IMR-90 (cell line): ENCODE measurements at regions not wholly inside any gene's neighbourhood (a gene's known extent, or its start where the extent isn't known, plus 50 kb on each side); places are given as distances from the start of the nearest gene placed in this dataset.

Experiments used
- ATAC-seq: fragments of 200-7000 bp; cut with Tn5 transposase; 2 replicates; pipeline ENCODE4 v1.9.1; 2020; ENCODE audit warnings: low read depth, mild to moderate bottlenecking, moderate library complexity
- BruUV-seq: library from RNA; stranded (reverse); fragments of 400-500 nt; replicated peaks from 2 replicates; lab custom pipeline; 2021; lab: Mats Ljungman, UMichigan
- CTCF ChIA-PET: fragments of 300-600 bp; formaldehyde crosslinking; extraction: SDS; loops from one replicate; lab custom pipeline; 2021; ENCODE audit warnings: antibody characterized with exemption; lab: Yijun Ruan, JAX
- POLR2A ChIA-PET: fragments of 300-600 bp; sonication (Branson Sonifier 250); formaldehyde crosslinking; loops from one replicate; lab custom pipeline; 2022; ENCODE audit warnings: antibody characterized with exemption; ENCODE audit not compliant: unreplicated experiment; lab: Charles Lee
- DNase-seq: peaks from one replicate; pipeline ENCODE4 v3.0.0; 2013
- H2AFZ ChIP-seq: replicated peaks from 2 replicates; pipeline ENCODE3; 2013; ENCODE audit warnings: low read length, mild to moderate bottlenecking; ENCODE audit not compliant: poor library complexity
- H2AK5ac ChIP-seq: 2 replicates; pipeline ENCODE4 v1.6.1; 2013; ENCODE audit warnings: low read depth, low read length, inconsistent platforms
- H2AK9ac ChIP-seq: replicated peaks from 2 replicates; pipeline ENCODE3; 2013; ENCODE audit warnings: mild to moderate bottlenecking, low read depth, low read length, moderate library complexity; ENCODE audit not compliant: poor library complexity
- H2BK120ac ChIP-seq: 2 replicates; pipeline ENCODE4 v1.6.1; 2013; ENCODE audit warnings: low read depth, low read length, inconsistent platforms
- H2BK15ac ChIP-seq: 3 replicates; pipeline ENCODE4 v1.6.1; 2013; ENCODE audit warnings: low read depth, low read length, inconsistent platforms
- H2BK20ac ChIP-seq: 2 replicates; pipeline ENCODE4 v1.6.1; 2013; ENCODE audit warnings: low read depth, mild to moderate bottlenecking, inconsistent platforms, low read length, moderate library complexity
- H2BK5ac ChIP-seq: 2 replicates; pipeline ENCODE4 v1.6.1; 2013; ENCODE audit warnings: mild to moderate bottlenecking, low read depth, low read length, inconsistent platforms; ENCODE audit not compliant: poor library complexity, severe bottlenecking
- H3K14ac ChIP-seq: replicated peaks from 2 replicates; pipeline ENCODE4 v1.6.1; 2013; ENCODE audit warnings: low read depth, low read length, inconsistent platforms
- H3K18ac ChIP-seq: 2 replicates; pipeline ENCODE4 v1.6.1; 2013; ENCODE audit warnings: low read depth, low read length, control low read depth
- H3K23ac ChIP-seq: 2 replicates; pipeline ENCODE4 v1.6.1; 2013; ENCODE audit warnings: low read depth, low read length, inconsistent platforms
- H3K27ac ChIP-seq: 2 replicates; pipeline ENCODE4 v1.5.1; 2013; ENCODE audit warnings: mild to moderate bottlenecking, control low read depth, low read length; ENCODE audit not compliant: insufficient read depth
- H3K27me3 ChIP-seq: 2 replicates; pipeline ENCODE4 v1.6.1; 2013; ENCODE audit warnings: low read length; ENCODE audit not compliant: control insufficient read depth, insufficient read depth
- H3K36me3 ChIP-seq: 2 replicates; pipeline ENCODE4 v1.6.1; 2013; ENCODE audit warnings: low read length, mixed read lengths; ENCODE audit not compliant: control insufficient read depth, insufficient read depth
- H3K4ac ChIP-seq: 2 replicates; pipeline ENCODE4 v1.6.1; 2013; ENCODE audit warnings: low read depth, low read length, inconsistent platforms
- H3K4me1 ChIP-seq: 2 replicates; pipeline ENCODE4 v1.6.1; 2013; ENCODE audit warnings: low read length, mixed read lengths; ENCODE audit not compliant: control insufficient read depth, insufficient read depth
- H3K4me2 ChIP-seq: 2 replicates; pipeline ENCODE4 v1.6.1; 2013; ENCODE audit warnings: low read depth, mild to moderate bottlenecking, control low read depth, low read length, moderate library complexity
- H3K4me3 ChIP-seq: 2 replicates; pipeline ENCODE4 v1.5.1; 2013; ENCODE audit warnings: low read depth, mild to moderate bottlenecking, control low read depth, low read length, moderate library complexity; ENCODE audit not compliant: insufficient read depth
- H3K56ac ChIP-seq: 2 replicates; pipeline ENCODE4 v1.6.1; 2013; ENCODE audit warnings: low read length, inconsistent platforms; ENCODE audit not compliant: insufficient read depth; ENCODE audit errors: extremely low read depth
- H3K79me1 ChIP-seq, 2 experiments: 2 replicates each; pipeline ENCODE4 v1.6.1; 2013; ENCODE audit warnings: low read length in 2 of 2, inconsistent platforms in 1 of 2, low read depth in 1 of 2
- H3K9ac ChIP-seq: 2 replicates; pipeline ENCODE4 v1.6.1; 2013; ENCODE audit warnings: low read depth, low read length, control low read depth
- H3K9me1 ChIP-seq: 2 replicates; pipeline ENCODE4 v1.6.1; 2013; ENCODE audit warnings: low read length, inconsistent platforms; ENCODE audit not compliant: insufficient read depth
- H3K9me3 ChIP-seq: 2 replicates; pipeline ENCODE4 v1.6.1; 2013; ENCODE audit warnings: low read length; ENCODE audit not compliant: control insufficient read depth, insufficient read depth
- H4K20me1 ChIP-seq: 2 replicates; pipeline ENCODE4 v1.6.1; 2013; ENCODE audit warnings: low read length, inconsistent platforms; ENCODE audit not compliant: insufficient read depth
- H4K5ac ChIP-seq: 2 replicates; pipeline ENCODE4 v1.6.1; 2013; ENCODE audit warnings: mild to moderate bottlenecking, low read depth, low read length, control low read depth
- H4K8ac ChIP-seq, 2 experiments: 2 replicates each; pipeline ENCODE4 v1.6.1; 2013; ENCODE audit warnings: low read depth in 2 of 2, low read length in 2 of 2, control low read depth in 1 of 2, inconsistent platforms in 1 of 2
- H4K91ac ChIP-seq: 2 replicates; pipeline ENCODE4 v1.6.1; 2013; ENCODE audit warnings: low read depth, low read length, inconsistent platforms; ENCODE audit not compliant: insufficient read depth
- BHLHE40 ChIP-seq: fragments of 150-350 bp; IDR thresholded peaks from 2 replicates; pipeline ENCODE4 v1.6.1; 2016; ENCODE audit warnings: mild to moderate bottlenecking, low read depth, low read length
- CEBPB ChIP-seq: IDR thresholded peaks from 2 replicates; pipeline ENCODE4 v1.6.1; 2012; ENCODE audit warnings: low read depth, low read length, improper control_type of control experiment
- CHD1 ChIP-seq: IDR thresholded peaks from 2 replicates; pipeline ENCODE4 v1.6.1; 2012; ENCODE audit warnings: low read depth, low read length, improper control_type of control experiment
- FOS ChIP-seq: fragments of 150-350 bp; IDR thresholded peaks from 2 replicates; pipeline ENCODE4 v1.6.1; 2016; ENCODE audit warnings: low read depth, low read length
- MAFK ChIP-seq: IDR thresholded peaks from 2 replicates; pipeline ENCODE4 v1.6.1; 2012; ENCODE audit warnings: low read depth, low read length, improper control_type of control experiment
- MAZ ChIP-seq: IDR thresholded peaks from 2 replicates; pipeline ENCODE4 v1.6.1; 2012; ENCODE audit warnings: low read depth, mild to moderate bottlenecking, low read length, improper control_type of control experiment, moderate library complexity, borderline replicate concordance
- MXI1 ChIP-seq: IDR thresholded peaks from 2 replicates; pipeline ENCODE4 v1.6.1; 2012; ENCODE audit warnings: low read depth, mild to moderate bottlenecking, low read length, moderate library complexity, borderline replicate concordance
- NFE2L2 ChIP-seq: fragments of 150-350 bp; IDR thresholded peaks from 2 replicates; pipeline ENCODE4 v1.6.1; 2016; ENCODE audit warnings: low read depth, mild to moderate bottlenecking, low read length
- POLR2A ChIP-seq: IDR thresholded peaks from 2 replicates; pipeline ENCODE4 v1.6.1; 2012; ENCODE audit warnings: mild to moderate bottlenecking, low read depth, low read length
- RAD21 ChIP-seq: IDR thresholded peaks from 2 replicates; pipeline ENCODE4 v1.6.1; 2012; ENCODE audit warnings: low read length, improper control_type of control experiment
- RCOR1 ChIP-seq: IDR thresholded peaks from 2 replicates; pipeline ENCODE4 v1.6.1; 2012; ENCODE audit warnings: mild to moderate bottlenecking, low read length, improper control_type of control experiment; ENCODE audit not compliant: insufficient replicate concordance
- RFX5 ChIP-seq: IDR thresholded peaks from 2 replicates; pipeline ENCODE4 v1.8.0; 2012; ENCODE audit warnings: low read depth, mild to moderate bottlenecking, low read length, moderate library complexity
- SMC3 ChIP-seq: fragments of 150-350 bp; IDR thresholded peaks from 2 replicates; pipeline ENCODE4 v1.6.1; 2016; ENCODE audit warnings: low read depth, mild to moderate bottlenecking, antibody characterized with exemption, low read length, moderate library complexity
- WGBS, 2 experiments: methylation state at CpG; one replicate each; pipeline versions ENCODE4 v1.1.5 to v1.1.7; 2013; ENCODE audit warnings: missing lambda C conversion rate in 2 of 2; ENCODE audit not compliant: insufficient read length in 1 of 2; ENCODE audit errors: extremely low coverage in 2 of 2; 5-methylcytosine and 5-hydroxymethylcytosine counted together
- dilution Hi-C: fragments of 300-500 bp; cut with HindIII; formaldehyde crosslinking; loops from one replicate; pipeline ENCODE4 v1.14.3; 2018; ENCODE audit warnings: low sequenced_read_pairs; ENCODE audit not compliant: unreplicated experiment
- in situ Hi-C: fragments of 300-500 bp; cut with MboI; formaldehyde crosslinking; loops from 3 replicates; pipeline ENCODE4 v1.14.3; 2019; ENCODE audit warnings: low sequenced_read_pairs, inconsistent platforms, mixed read lengths
- intact Hi-C: fragments of 100-400 bp; cut with micrococcal nuclease; formaldehyde crosslinking; loops from 2 replicates; pipeline ENCODE4 v1.10.0; 2022
- TF ChIP-seq, protein P1 (sequence below): fragments of 150-350 bp; IDR thresholded peaks from 2 replicates; pipeline ENCODE4 v1.6.1; 2017; ENCODE audit warnings: mild to moderate bottlenecking, antibody characterized with exemption, low read length, low read depth
- TF ChIP-seq, protein P2 (sequence below): conservative IDR thresholded peaks from 2 replicates; pipeline ENCODE4 v1.5.1; 2012; ENCODE audit warnings: mild to moderate bottlenecking, low read depth, low read length, improper control_type of control experiment
- TF ChIP-seq, protein P3 (sequence below): fragments of 150-350 bp; IDR thresholded peaks from 2 replicates; pipeline ENCODE4 v1.6.1; 2016; ENCODE audit warnings: low read depth, mild to moderate bottlenecking, low read length, moderate library complexity, borderline replicate concordance

DNA sequence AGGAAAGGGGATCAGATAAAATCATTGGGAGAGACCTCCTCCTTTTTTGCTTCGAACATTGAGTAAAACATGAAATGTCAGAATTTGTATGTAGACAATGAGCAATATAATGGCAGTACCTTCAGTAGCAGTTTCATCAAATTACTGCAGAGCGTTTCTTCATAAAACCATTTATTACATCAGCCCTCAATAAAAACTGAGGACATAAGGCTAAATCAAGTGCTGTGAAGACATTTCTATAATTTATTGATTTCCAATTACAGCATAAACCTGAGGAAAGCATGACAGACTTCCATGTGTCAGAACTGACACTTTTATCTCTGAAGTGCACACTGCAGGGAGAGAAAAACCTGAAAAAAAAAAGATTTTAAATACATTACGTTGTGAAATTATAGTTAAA is 172.6 kb upstream of the ZNF804B start:
- no TSS peak for BruUV-seq
- intact Hi-C loops (no loop called here), in situ Hi-C loops (no loop called here), dilution Hi-C loops (no loop called here)
- no peak overlapping the region for H2AK5ac ChIP-seq
- H3K4me3 ChIP-seq = no peak overlapping the region
- no peak overlapping the region for H2AK9ac ChIP-seq
- ChIA-PET POLR2A (no interaction called here), CTCF (no interaction called here)
- H2BK20ac ChIP-seq = no peak overlapping the region
- DNase-seq (no peak), ATAC-seq (no peak)
- no peaks in the 10 kb centered on the region for H3K79me1 ChIP-seq
- no CpG with 5 or more reads among the region's 3 CpGs for WGBS, 2 experiments
- H3K23ac ChIP-seq = no peak overlapping the region
- no peak overlapping the region for H3K27ac ChIP-seq
- H4K8ac ChIP-seq = no peak overlapping the region
- H2BK15ac ChIP-seq = no peak overlapping the region
- no peaks in the 10 kb centered on the region for H4K20me1 ChIP-seq
- no peak overlapping the region for H2BK5ac ChIP-seq
- H3K9ac ChIP-seq = no peak overlapping the region
- H3K56ac ChIP-seq = no peak overlapping the region
- no peaks in the 10 kb centered on the region for H3K27me3 ChIP-seq
- no peak overlapping the region for H4K91ac ChIP-seq
- no peak overlapping the region for H3K4me2 ChIP-seq
- no peak overlapping the region for H3K14ac ChIP-seq
- H3K4me1 ChIP-seq = no peaks in the 10 kb centered on the region
- no peak overlapping the region for H3K18ac ChIP-seq
- no peak overlapping the region for H4K5ac ChIP-seq
- H2AFZ ChIP-seq = no peak overlapping the region
- H3K36me3 ChIP-seq = no peaks in the 10 kb centered on the region
- H3K9me1 ChIP-seq = no peaks in the 10 kb centered on the region
- H3K4ac ChIP-seq = no peak overlapping the region
- H3K9me3 ChIP-seq = peaks cover 5% of the 10 kb centered on the region
- no peak overlapping the region for H2BK120ac ChIP-seq
- TF ChIP-seq MXI1 = no peak
- TF ChIP-seq, protein P1, sequence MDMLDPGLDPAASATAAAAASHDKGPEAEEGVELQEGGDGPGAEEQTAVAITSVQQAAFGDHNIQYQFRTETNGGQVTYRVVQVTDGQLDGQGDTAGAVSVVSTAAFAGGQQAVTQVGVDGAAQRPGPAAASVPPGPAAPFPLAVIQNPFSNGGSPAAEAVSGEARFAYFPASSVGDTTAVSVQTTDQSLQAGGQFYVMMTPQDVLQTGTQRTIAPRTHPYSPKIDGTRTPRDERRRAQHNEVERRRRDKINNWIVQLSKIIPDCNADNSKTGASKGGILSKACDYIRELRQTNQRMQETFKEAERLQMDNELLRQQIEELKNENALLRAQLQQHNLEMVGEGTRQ = no peak
- TF ChIP-seq NFE2L2 = no peak
- no peak for TF ChIP-seq RCOR1
- no peak for TF ChIP-seq CEBPB
- no peak for TF ChIP-seq CHD1
- TF ChIP-seq POLR2A = no peak
- TF ChIP-seq FOS = no peak
- TF ChIP-seq BHLHE40 = no peak
- no peak for TF ChIP-seq RAD21
- TF ChIP-seq, protein P2, sequence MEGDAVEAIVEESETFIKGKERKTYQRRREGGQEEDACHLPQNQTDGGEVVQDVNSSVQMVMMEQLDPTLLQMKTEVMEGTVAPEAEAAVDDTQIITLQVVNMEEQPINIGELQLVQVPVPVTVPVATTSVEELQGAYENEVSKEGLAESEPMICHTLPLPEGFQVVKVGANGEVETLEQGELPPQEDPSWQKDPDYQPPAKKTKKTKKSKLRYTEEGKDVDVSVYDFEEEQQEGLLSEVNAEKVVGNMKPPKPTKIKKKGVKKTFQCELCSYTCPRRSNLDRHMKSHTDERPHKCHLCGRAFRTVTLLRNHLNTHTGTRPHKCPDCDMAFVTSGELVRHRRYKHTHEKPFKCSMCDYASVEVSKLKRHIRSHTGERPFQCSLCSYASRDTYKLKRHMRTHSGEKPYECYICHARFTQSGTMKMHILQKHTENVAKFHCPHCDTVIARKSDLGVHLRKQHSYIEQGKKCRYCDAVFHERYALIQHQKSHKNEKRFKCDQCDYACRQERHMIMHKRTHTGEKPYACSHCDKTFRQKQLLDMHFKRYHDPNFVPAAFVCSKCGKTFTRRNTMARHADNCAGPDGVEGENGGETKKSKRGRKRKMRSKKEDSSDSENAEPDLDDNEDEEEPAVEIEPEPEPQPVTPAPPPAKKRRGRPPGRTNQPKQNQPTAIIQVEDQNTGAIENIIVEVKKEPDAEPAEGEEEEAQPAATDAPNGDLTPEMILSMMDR = no peak
- no peak for TF ChIP-seq MAFK
- no peak for TF ChIP-seq SMC3
- TF ChIP-seq RFX5 = no peak
- TF ChIP-seq, protein P3, sequence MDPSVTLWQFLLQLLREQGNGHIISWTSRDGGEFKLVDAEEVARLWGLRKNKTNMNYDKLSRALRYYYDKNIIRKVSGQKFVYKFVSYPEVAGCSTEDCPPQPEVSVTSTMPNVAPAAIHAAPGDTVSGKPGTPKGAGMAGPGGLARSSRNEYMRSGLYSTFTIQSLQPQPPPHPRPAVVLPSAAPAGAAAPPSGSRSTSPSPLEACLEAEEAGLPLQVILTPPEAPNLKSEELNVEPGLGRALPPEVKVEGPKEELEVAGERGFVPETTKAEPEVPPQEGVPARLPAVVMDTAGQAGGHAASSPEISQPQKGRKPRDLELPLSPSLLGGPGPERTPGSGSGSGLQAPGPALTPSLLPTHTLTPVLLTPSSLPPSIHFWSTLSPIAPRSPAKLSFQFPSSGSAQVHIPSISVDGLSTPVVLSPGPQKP = no peak
- TF ChIP-seq MAZ = no peak
